SK-N-SH (cell line): ENCODE measurements at regions not wholly inside any gene's neighbourhood (a gene's known extent, or its start where the extent isn't known, plus 50 kb on each side); places are given as distances from the start of the nearest gene placed in this dataset.

Experiments used
- CTCF ChIA-PET: fragments of 300-600, 350-600 bp; formaldehyde crosslinking; extraction: SDS; loops from one replicate; lab custom pipeline; 2021; lab: Yijun Ruan, JAX
- POLR2A ChIA-PET: fragments of 350-600 bp; sonication (Branson Sonifier 250); formaldehyde crosslinking; extraction: SDS; loops from one replicate; lab custom pipeline; 2020; ENCODE audit warnings: antibody characterized with exemption, inconsistent platforms; lab: Yijun Ruan, JAX
- DNase-seq: peaks from one replicate; pipeline ENCODE4 v3.0.0; 2012
- H2AFZ ChIP-seq: fragments of 200-600 bp; sonication (generic); 2 replicates; pipeline ENCODE4 v1.8.1; 2016; ENCODE audit warnings: antibody characterized with exemption, mild to moderate bottlenecking, low read depth
- H3F3A ChIP-seq: fragments of 200-600 bp; sonication (generic); replicated peaks from 2 replicates; pipeline ENCODE3; 2016; ENCODE audit warnings: antibody characterized with exemption, mild to moderate bottlenecking; ENCODE audit not compliant: insufficient read depth
- H3K27ac ChIP-seq, 2 experiments: fragments of 200-500 bp in 1 of 2; fragments of 200-600 bp in 1 of 2; sonication (Bioruptor generic) in 1 of 2; sonication (generic), shearing (Covaris generic) in 1 of 2; 2 replicates each; pipeline versions ENCODE4 v1.5.1 to v1.6.1; 2014 to 2016; ENCODE audit warnings: low read depth in 2 of 2, inconsistent platforms in 1 of 2, low read length in 1 of 2, mild to moderate bottlenecking in 1 of 2, mixed read lengths in 1 of 2
- H3K27me3 ChIP-seq: fragments of 200-600 bp; sonication (generic), shearing (Covaris generic); 2 replicates; pipeline ENCODE4 v1.6.1; 2016; ENCODE audit warnings: mixed run types; ENCODE audit not compliant: insufficient read depth
- H3K36me3 ChIP-seq, 2 experiments: fragments of 200-500 bp in 1 of 2; fragments of 200-600 bp in 1 of 2; sonication (Bioruptor generic) in 1 of 2; sonication (generic) in 1 of 2; replicated peaks in 1 of 2; 2 replicates each; pipeline versions ENCODE3 to v1.5.1; 2014 to 2016; ENCODE audit warnings: low read length in 1 of 2, mild to moderate bottlenecking in 1 of 2; ENCODE audit not compliant: insufficient read depth in 2 of 2, control insufficient read depth in 1 of 2
- H3K4me1 ChIP-seq, 2 experiments: fragments of 200-500 bp in 1 of 2; fragments of 200-600 bp in 1 of 2; sonication (Bioruptor generic) in 1 of 2; sonication (generic), shearing (Covaris generic) in 1 of 2; 2 replicates each; pipeline versions ENCODE4 v1.5.1 to v1.6.1; 2014 to 2016; ENCODE audit warnings: low read depth in 1 of 2, low read length in 1 of 2, mixed run types in 1 of 2; ENCODE audit not compliant: insufficient read depth in 2 of 2, control insufficient read depth in 1 of 2
- H3K4me2 ChIP-seq: fragments of 200-600 bp; sonication (generic), shearing (Covaris generic); 2 replicates; pipeline ENCODE4 v1.6.1; 2017; ENCODE audit warnings: mixed run types
- H3K4me3 ChIP-seq, 2 experiments: fragments of 200-500 bp in 1 of 2; fragments of 200-600 bp in 1 of 2; sonication (Bioruptor generic) in 1 of 2; sonication (generic), shearing (Covaris generic) in 1 of 2; 2 replicates each; pipeline versions ENCODE4 v1.5.1 to v1.8.1; 2014 to 2016; ENCODE audit warnings: low read depth in 2 of 2, inconsistent platforms in 1 of 2, low read length in 1 of 2, mild to moderate bottlenecking in 1 of 2, mixed read lengths in 1 of 2, moderate library complexity in 1 of 2
- H3K79me2 ChIP-seq: fragments of 200-600 bp; sonication (generic); 2 replicates; pipeline ENCODE4 v1.8.1; 2017; ENCODE audit warnings: mild to moderate bottlenecking; ENCODE audit not compliant: insufficient read depth
- H3K9ac ChIP-seq: fragments of 200-600 bp; sonication (generic); 2 replicates; pipeline ENCODE4 v1.6.1; 2017; ENCODE audit warnings: mixed run types
- H3K9me2 ChIP-seq: fragments of 200-600 bp; sonication (generic); 2 replicates; pipeline ENCODE4 v1.6.1; 2017; ENCODE audit warnings: mixed run types
- H3K9me3 ChIP-seq: fragments of 200-600 bp; sonication (generic); 2 replicates; pipeline ENCODE4 v1.6.1; 2017; ENCODE audit warnings: mixed run types, mild to moderate bottlenecking, moderate library complexity
- H4K20me1 ChIP-seq: fragments of 200-600 bp; sonication (generic); 2 replicates; pipeline ENCODE4 v1.6.1; 2017; ENCODE audit warnings: mild to moderate bottlenecking, mixed run types; ENCODE audit not compliant: insufficient read depth
- CTCF ChIP-seq: fragments of 200-600 bp; sonication (generic); IDR thresholded peaks from 2 replicates; pipeline ENCODE4 v1.6.1; 2017; ENCODE audit warnings: antibody characterized with exemption, mild to moderate bottlenecking, moderate library complexity
- EP300 ChIP-seq, 2 experiments: IDR thresholded peaks; 2 replicates each; pipeline versions ENCODE4 v1.4.0 to v1.6.1; 2012; ENCODE audit warnings: borderline replicate concordance in 1 of 2, low read depth in 1 of 2, low read length in 1 of 2
- FOSL2 ChIP-seq: IDR thresholded peaks from 2 replicates; pipeline ENCODE4 v1.4.0; 2012; ENCODE audit warnings: low read depth, mild to moderate bottlenecking, moderate library complexity, borderline replicate concordance
- FOXJ3 ChIP-seq: sonication (generic); formaldehyde crosslinking; IDR thresholded peaks from 2 replicates; pipeline ENCODE4 v1.5.1; 2020; ENCODE audit warnings: mild to moderate bottlenecking, missing genetic modification reagents
- GABPA ChIP-seq: IDR thresholded peaks from 2 replicates; pipeline ENCODE4 v1.4.0; 2012; ENCODE audit warnings: low read depth, mild to moderate bottlenecking
- GATA2 ChIP-seq: sonication (generic); formaldehyde crosslinking; IDR thresholded peaks from 2 replicates; pipeline ENCODE4 v1.5.0; 2020; ENCODE audit warnings: mild to moderate bottlenecking, missing genetic modification reagents
- MEF2A ChIP-seq: IDR thresholded peaks from 2 replicates; pipeline ENCODE4 v1.4.0; 2012; ENCODE audit warnings: low read depth, borderline replicate concordance
- MXI1 ChIP-seq: IDR thresholded peaks from 2 replicates; pipeline ENCODE4 v1.6.1; 2012; ENCODE audit warnings: mild to moderate bottlenecking, low read depth, low read length, improper control_type of control experiment
- PBX3 ChIP-seq: IDR thresholded peaks from 2 replicates; pipeline ENCODE4; 2012
- POLR2AphosphoS5 ChIP-seq: IDR thresholded peaks from 2 replicates; pipeline ENCODE4 v1.6.1; 2012; ENCODE audit warnings: low read depth, low read length
- RCOR1 ChIP-seq: fragments of 150-350 bp; IDR thresholded peaks from 2 replicates; pipeline ENCODE4 v1.6.1; 2017; ENCODE audit warnings: antibody characterized with exemption, low read length
- RXRA ChIP-seq: IDR thresholded peaks from 2 replicates; pipeline ENCODE4 v1.4.0; 2012; ENCODE audit warnings: low read depth, mild to moderate bottlenecking, borderline replicate concordance
- SMC3 ChIP-seq: IDR thresholded peaks from 2 replicates; pipeline ENCODE4 v1.6.1; 2012; ENCODE audit warnings: low read depth, low read length, improper control_type of control experiment
- TAF1 ChIP-seq: IDR thresholded peaks from 2 replicates; pipeline ENCODE4 v1.6.1; 2012; ENCODE audit warnings: low read depth, mild to moderate bottlenecking, low read length, moderate library complexity, borderline replicate concordance
- TCF12 ChIP-seq: IDR thresholded peaks from 2 replicates; pipeline ENCODE4 v1.4.0; 2012
- TEAD4 ChIP-seq: IDR thresholded peaks from 2 replicates; pipeline ENCODE4 v1.4.0; 2012; ENCODE audit warnings: mild to moderate bottlenecking, borderline replicate concordance; ENCODE audit not compliant: insufficient read depth
- YY1 ChIP-seq: IDR thresholded peaks from 2 replicates; pipeline ENCODE4 v1.4.0; 2012; ENCODE audit warnings: low read depth, mild to moderate bottlenecking
- WGBS: methylation state at CpG from one replicate; pipeline ENCODE4 v1.1.6; 2017; ENCODE audit warnings: low lambda C conversion rate; 5-methylcytosine and 5-hydroxymethylcytosine counted together
- TF ChIP-seq, protein P1 (sequence below): IDR thresholded peaks from 2 replicates; pipeline ENCODE4 v1.4.0; 2012; ENCODE audit warnings: low read depth, borderline replicate concordance
- TF ChIP-seq, protein P2 (sequence below): fragments of 150-350 bp; IDR thresholded peaks from 2 replicates; pipeline ENCODE4 v1.6.1; 2016; ENCODE audit warnings: mild to moderate bottlenecking, low read depth, low read length
- TF ChIP-seq, protein P3 (sequence below): fragments of 150-350 bp; IDR thresholded peaks from 2 replicates; pipeline ENCODE4 v1.6.1; 2017; ENCODE audit warnings: antibody characterized with exemption, low read length, low read depth, borderline replicate concordance

DNA sequence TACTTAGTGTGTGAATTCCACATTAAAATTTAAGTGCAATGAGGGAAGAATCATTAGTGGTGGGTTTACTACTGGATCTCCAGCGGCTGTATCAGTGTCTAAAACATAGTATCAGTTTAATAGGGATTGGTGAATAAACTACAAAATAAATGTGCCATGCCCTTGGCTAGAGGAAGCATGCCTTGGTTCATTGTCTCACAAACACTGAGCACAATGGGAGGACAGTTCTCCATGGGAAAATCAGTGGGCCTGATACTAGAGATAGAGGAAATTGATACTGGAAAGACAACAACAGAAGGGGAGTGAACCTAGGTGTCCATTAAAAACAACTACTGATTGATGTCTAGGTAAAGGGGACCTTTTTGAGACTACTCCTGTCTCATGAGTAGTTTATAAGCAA is 971.6 kb downstream of the SUCLG1 start:
- ChIA-PET CTCF (no interaction called here), POLR2A (no interaction called here)
- H3K9me3 ChIP-seq: no peaks in the 10 kb centered on the region

GRCh38 chr2:83481436-83481835 is 977.6 kb downstream of the SUCLG1 start:
- no peak for TF ChIP-seq GATA2 (CRISPR knock-in tag)
- no peak for TF ChIP-seq RCOR1
- no peak for TF ChIP-seq TAF1
- TF ChIP-seq, protein P1, sequence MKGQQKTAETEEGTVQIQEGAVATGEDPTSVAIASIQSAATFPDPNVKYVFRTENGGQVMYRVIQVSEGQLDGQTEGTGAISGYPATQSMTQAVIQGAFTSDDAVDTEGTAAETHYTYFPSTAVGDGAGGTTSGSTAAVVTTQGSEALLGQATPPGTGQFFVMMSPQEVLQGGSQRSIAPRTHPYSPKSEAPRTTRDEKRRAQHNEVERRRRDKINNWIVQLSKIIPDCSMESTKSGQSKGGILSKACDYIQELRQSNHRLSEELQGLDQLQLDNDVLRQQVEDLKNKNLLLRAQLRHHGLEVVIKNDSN: no peak
- no peak for TF ChIP-seq YY1
- TF ChIP-seq CTCF: no peak
- no peak for TF ChIP-seq MXI1
- TF ChIP-seq, protein P2, sequence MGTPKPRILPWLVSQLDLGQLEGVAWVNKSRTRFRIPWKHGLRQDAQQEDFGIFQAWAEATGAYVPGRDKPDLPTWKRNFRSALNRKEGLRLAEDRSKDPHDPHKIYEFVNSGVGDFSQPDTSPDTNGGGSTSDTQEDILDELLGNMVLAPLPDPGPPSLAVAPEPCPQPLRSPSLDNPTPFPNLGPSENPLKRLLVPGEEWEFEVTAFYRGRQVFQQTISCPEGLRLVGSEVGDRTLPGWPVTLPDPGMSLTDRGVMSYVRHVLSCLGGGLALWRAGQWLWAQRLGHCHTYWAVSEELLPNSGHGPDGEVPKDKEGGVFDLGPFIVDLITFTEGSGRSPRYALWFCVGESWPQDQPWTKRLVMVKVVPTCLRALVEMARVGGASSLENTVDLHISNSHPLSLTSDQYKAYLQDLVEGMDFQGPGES: no peak
- TF ChIP-seq RXRA: no peak
- TF ChIP-seq EP300 (IDR thresholded peaks at IDR 0.05; ENCODE audit: borderline replicate concordance in 1 of 2, low read depth in 1 of 2, low read length in 1 of 2): no peak
- TF ChIP-seq, protein P3, sequence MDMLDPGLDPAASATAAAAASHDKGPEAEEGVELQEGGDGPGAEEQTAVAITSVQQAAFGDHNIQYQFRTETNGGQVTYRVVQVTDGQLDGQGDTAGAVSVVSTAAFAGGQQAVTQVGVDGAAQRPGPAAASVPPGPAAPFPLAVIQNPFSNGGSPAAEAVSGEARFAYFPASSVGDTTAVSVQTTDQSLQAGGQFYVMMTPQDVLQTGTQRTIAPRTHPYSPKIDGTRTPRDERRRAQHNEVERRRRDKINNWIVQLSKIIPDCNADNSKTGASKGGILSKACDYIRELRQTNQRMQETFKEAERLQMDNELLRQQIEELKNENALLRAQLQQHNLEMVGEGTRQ: no peak
- no peak for TF ChIP-seq POLR2AphosphoS5
- no peak for TF ChIP-seq MEF2A
- TF ChIP-seq FOXJ3: no peak
- no peak for TF ChIP-seq TCF12
- no peak for TF ChIP-seq SMC3
- no peak for TF ChIP-seq FOSL2
- no peak for TF ChIP-seq TEAD4
- no peak for TF ChIP-seq PBX3
- no peak for DNase-seq
- H2AFZ ChIP-seq: no peak overlapping the region
- no peaks in the 10 kb centered on the region for H3K79me2 ChIP-seq
- CTCF ChIA-PET: interaction anchor here (1.4 kb wide), 1 partner anchor 35 kb away, joined by 3 read pairs; no protein-coding TSS in a partner anchor
- H3K27ac ChIP-seq: no peak overlapping the region
- no peaks in the 10 kb centered on the region for H3K27me3 ChIP-seq
- no peak overlapping the region for H3K4me2 ChIP-seq
- H3K4me3 ChIP-seq: no peak overlapping the region
- POLR2A ChIA-PET: no interaction called here
- no peak overlapping the region for H3K9ac ChIP-seq
- no peaks in the 10 kb centered on the region for H3K4me1 ChIP-seq
- H3F3A ChIP-seq: no peaks in the 10 kb centered on the region
- H3K9me3 ChIP-seq: no peaks in the 10 kb centered on the region
- no peaks in the 10 kb centered on the region for H3K36me3 ChIP-seq
- H4K20me1 ChIP-seq: no peaks in the 10 kb centered on the region
- H3K9me2 ChIP-seq: no peaks in the 10 kb centered on the region

More for the DNA sequence above, 971.6 kb downstream of the SUCLG1 start:
- TF ChIP-seq RXRA: no peak
- TF ChIP-seq GABPA: no peak
- TF ChIP-seq MEF2A: no peak
- WGBS: 0% methylated on average over 1 of the region's 1 CpG
- Histone ChIP-seq H3F3A (no peaks in the 10 kb centered on the region), H3K4me1 (no peaks in the 10 kb centered on the region), H3K79me2 (no peaks in the 10 kb centered on the region), H3K36me3 (no peaks in the 10 kb centered on the region), H3K27ac (no peak overlapping the region), H2AFZ (no peak overlapping the region), H3K4me2 (no peak overlapping the region), H4K20me1 (no peaks in the 10 kb centered on the region), H3K27me3 (no peaks in the 10 kb centered on the region), H3K9me2 (no peaks in the 10 kb centered on the region), H3K9ac (no peak overlapping the region), H3K4me3 (no peak overlapping the region)
- no peak for DNase-seq
